Skin epidermis (tissue), 12 donors: ENCODE measurements at regions not wholly inside any gene's neighbourhood (a gene's known extent, or its start where the extent isn't known, plus 50 kb on each side); places are given as distances from the start of the nearest gene placed in this dataset.
A peak's percentile ranks its signal among the peaks of the same experiment; 100 is the strongest.

ENCODE experiments used
- H3K27ac ChIP-seq, 21 experiments: fragments of 200-600 bp; sonication (generic) in 11 of 21; one replicate each; pipeline ENCODE4 v1.5.0; 2020; ENCODE audit warnings: mild to moderate bottlenecking in 3 of 21, inconsistent platforms in 2 of 21, moderate library complexity in 2 of 21
- H3K4me3 ChIP-seq, 7 experiments: fragments of 200-600 bp; sonication (generic) in 2 of 7; one replicate each; pipeline ENCODE4 v1.5.0; 2020; ENCODE audit warnings: inconsistent platforms in 2 of 7, mild to moderate bottlenecking in 2 of 7, moderate library complexity in 1 of 7

DNA sequence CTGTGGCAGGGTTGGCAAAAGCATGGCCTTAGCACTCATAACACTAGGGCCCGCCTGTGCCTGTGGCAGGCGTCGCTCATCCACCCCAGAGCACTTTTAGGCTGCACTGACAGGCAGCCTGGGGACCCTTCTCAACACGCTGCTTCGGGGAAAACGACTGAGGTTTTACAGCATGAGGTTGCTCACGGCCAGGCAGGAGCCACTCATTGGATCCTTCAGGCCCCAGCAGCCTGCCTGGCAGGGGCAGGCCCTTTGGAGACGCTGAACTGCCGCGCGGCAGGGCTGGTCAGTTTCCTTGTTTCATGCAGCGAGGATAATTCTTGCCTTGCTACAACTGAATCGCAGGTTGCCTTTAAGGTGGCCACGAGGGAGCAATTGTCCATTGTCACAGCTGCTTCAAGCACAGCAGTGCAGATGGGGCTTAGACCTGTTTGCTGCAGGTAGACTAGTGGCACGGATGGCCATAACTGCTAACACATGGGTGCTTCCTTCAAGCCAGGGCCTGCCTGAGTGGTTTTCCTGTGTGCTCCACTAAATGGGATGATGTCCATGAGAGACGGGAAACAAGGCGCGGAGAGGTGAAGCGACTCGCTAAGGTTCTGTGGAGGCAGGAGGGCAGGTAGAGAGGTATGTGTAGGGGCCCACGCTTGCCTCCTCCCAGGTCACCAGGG, 49.9 kb upstream of the HS6ST1 start:
- H3K27ac ChIP-seq, result peak overlapping the region in 2 of 21 experiments; percentile 27 to 35
- H3K4me3 ChIP-seq, result no peak overlapping the region

DNA sequence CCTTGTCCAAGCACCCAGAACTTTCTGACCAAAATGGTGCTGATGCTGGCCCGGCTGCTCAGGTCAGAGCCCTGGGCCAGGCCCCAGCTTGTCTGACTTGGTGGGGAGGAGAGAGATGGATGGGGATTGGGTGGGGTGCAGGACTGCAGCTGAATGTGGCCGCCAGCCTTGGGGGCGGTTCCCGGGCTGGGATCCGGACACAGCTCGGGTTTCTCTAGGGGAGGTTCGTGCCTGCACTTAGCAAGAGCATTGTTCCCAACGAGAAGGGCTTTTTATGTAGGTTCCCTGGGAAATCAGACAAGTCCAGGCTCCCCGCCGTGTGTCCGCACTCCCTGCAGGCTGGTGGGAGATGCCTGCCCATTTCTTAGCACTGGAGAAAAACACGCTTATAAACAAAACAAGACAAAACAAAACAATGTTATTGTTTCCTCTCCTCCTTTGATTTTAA, 50.5 kb upstream of the HS6ST1 start:
- Histone ChIP-seq H3K4me3 (no peak overlapping the region), H3K27ac (peak overlapping the region in 7 of 21 experiments; percentile 18 to 57 (median 27))

DNA sequence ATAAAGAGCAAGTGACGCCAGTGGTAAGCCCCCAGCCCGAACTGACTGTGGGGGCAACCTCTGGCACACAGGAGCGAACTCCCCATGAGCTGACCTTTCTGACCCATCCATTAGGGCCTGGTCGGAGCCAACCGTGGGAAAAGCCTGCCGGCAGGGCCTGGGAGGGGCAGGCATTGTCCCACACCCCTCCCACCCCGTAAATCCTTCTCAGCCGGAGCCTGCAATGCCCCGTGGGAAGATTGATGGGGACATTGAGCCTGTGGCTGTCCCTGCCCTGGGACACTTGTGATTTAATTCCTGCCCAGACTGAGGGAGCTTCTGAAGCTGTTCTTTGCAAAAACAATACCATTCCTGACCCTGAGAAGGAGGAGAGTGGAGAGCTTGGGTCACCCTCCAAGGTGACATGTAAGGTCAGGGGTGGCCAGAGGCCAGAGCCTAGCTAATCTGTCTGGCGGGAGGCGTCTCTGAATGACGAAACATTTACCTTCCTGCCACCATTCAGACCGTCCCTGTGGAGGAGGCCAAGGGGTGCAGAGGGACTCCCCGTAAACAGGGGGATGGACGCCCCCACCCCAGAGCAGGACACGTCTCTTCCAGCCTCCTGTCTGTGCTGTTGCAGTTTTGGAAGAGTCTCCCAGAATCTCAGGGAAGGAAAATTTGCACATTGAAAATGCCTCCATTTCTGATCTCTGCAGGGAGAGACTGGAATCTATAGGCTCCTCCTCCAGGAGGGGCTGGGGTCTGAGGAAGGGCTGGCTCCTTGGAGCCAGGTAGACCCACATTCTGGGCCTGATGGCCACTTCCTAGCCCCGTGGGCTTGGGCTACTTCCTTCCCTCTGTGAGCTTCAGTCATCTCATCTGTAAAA, 51.2 kb upstream of the HS6ST1 start:
- no peak overlapping the region for H3K4me3 ChIP-seq
- H3K27ac ChIP-seq, result peak overlapping the region in 10 of 21 experiments; percentile 10 to 57 (median 26)

DNA sequence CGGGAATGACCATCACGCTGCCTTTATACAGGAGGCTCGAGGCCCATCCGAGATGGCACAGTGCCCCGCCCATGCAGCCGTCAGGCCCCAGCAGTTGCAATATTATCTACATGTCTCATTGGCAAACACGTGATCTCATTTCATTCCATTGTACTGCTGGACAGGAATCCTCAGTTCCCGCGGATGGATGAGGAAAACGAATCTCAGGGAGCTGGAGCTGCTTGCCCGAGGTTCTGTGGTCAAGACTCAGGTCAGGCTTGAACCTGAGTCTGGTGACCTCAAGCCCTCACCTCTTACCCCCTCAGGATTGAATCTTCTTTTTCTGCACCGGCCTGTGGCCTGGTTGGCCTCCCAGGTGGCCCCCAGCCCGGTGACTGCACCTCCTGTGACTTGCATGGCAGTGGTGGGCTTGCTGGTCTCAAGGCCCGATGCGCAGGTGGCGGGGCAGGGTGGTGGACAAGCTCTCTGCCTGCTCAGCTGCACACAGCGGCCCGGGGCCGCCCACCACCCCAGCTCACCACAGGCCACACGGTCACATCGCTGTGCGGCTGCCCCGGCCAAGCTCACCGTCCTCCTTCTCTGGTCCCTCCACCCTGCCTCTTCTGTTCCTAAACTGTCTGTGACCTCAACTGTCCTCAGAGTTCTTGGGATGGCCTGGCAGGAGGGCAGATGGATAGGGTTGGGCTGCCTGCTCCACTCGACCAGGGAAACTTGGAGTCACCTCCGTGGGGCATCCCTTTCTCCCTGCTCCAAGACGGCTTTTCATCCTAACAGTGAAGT, 52.0 kb upstream of the HS6ST1 start:
- no peak overlapping the region for H3K4me3 ChIP-seq
- peak overlapping the region in 2 of 21 experiments; percentile 27 to 57 for H3K27ac ChIP-seq

DNA sequence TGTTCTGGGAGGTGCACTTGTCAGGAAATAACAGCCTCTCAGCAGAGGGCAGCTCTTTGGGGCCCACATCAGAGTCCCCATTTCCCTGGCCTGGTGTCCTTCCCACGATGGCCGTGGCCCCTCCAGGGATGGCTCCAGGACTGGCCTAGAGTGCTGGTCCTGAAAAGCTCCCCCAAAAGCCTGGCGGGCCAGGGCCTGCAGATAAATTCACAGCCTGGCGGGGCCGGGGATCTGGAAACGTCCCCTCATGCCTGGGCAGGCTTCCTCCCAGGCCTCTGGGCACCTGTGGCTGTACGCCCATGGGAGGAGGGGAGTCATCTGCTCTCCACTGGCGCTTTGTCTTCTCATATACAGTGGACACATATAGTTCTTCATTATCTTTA, 52.6 kb upstream of the HS6ST1 start:
- H3K4me3 ChIP-seq, result no peak overlapping the region
- H3K27ac ChIP-seq, result no peak overlapping the region

DNA sequence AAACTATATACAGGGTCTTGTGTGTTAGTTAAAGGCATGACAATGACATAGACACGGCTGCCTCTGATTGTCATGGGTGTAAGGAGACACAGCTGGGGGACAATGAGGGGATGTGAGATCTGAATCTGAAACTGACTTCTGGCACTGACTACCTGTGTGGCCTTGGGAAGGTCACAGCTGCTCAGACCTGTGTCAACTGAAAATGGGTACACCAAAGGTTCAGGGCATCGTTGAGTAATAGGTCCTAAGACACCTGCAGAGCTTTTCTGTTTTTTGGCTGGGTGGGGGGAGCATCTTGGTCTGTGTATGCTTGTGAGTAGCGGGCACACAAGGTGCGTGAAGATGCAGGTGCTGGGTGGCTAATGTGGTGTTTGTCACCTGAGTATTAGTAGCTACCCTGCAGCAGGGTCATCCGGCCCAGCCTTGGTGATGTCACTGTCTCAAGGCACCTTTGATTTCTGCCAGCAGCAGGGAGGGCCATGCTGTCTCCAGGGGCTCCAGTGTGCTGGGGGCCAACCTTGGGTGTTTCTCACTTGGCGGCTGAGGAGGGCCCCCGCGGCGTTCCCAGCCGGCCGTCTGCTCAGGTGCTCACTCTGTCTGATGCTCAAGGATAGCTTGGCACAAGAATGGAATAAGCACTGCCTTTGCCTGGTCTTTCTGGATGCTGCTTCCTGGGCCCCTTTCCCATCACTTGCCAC, 53.1 kb upstream of the HS6ST1 start:
- no peak overlapping the region for H3K27ac ChIP-seq
- H3K4me3 ChIP-seq, result no peak overlapping the region

DNA sequence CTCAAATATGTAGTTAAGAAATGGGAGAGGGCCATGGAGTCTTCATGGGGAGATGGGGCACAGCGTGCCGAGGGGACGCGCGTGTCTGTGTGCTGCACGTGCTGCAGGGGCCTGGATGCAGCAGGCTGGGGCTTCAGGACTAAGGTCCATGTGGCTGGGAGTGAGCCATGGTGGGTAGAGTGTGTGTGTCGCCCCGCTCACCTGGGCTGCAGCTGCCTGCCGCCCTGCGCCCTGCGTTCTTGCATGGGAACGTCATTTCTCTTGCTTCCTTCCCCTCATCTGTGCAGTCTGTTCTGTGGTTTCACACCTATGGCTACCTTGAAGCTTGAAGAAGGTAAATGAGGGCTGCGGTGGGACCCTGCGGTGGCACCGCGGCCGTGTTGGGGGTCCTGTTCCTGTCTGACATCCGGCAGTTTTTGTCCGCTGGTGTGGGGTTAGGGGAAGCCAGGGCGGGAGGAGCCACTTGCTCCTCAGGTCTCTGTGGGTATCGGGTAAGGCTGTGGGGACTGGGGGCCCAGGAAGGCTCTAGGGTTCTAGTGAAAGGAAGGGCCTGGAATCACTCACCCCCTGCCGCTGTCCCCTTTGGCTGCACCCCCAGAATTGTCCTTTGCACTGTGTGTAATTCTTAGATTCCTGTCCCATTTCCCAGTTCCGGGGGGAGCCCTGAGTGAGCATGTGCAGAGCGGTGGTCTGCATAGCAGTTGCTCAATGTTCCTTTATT, 54.1 kb upstream of the HS6ST1 start:
- Histone ChIP-seq H3K27ac (peak overlapping the region in 2 of 21 experiments; percentile 54 to 70), H3K4me3 (no peak overlapping the region)

DNA sequence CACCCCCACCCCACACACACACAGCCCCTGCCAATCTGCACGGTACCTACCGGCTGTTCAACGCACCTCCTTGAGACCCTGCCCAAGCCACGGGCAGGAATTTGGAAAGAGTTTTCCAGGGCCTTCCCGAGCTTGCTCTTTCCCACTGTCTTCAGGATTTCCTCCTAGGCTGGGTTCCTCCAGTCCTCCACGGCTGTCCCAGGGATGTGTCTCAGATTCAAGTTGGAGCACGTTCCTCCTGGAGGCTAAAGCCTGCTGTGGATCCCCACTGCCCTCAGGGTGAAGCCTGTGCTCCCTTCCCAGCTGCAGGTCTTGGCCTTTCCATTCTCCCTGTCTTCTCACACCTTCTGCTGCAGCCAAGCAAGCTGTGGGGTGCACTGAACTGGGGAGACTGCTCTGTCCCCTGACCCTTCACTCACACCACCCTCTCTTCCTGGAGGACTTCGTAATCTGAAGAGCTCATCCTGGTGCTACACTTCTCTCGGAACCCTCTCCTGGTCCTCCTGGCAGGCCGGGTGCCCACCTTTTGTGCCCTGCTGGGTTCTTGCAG, 54.9 kb upstream of the HS6ST1 start:
- peak overlapping the region in 11 of 21 experiments; percentile 6 to 79 (median 40) for H3K27ac ChIP-seq
- no peak overlapping the region for H3K4me3 ChIP-seq

DNA sequence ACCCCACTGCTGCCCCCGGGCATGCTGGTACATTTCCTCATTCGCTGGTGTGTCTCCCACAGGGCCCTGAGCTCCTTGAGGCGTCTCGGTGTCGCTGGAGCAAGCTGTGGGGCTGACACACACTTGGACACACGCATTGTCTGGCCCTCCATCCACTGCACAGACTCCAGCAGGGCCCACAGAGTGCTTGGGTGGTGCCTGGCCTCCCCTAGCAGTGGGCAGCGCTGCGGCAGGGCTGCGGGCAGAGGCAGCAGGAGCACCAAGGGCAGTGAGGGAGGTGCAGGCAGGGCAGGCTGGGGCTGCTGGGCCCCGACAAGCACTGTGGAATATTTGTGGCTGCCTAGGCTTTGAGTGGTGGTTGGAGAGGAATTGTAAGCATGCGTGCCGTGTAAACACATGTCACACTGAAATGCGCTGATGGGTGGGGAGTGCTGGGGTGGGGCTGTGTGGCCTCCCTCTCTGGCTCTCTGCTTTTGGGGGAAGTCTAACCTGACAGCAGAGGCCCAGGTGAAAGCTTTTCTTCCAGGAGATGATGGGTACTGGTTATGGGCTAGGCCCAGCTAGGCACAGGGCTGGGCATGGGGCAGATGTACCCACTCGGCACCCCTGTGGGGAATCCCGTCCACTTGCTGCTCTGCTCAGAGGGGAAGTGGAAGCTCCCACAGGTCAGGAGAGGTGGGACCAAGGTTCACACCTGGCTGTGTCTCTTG, 55.5 kb upstream of the HS6ST1 start:
- H3K27ac ChIP-seq, result peak overlapping the region in 15 of 21 experiments; percentile 6 to 79 (median 42)
- H3K4me3 ChIP-seq, result no peak overlapping the region

DNA sequence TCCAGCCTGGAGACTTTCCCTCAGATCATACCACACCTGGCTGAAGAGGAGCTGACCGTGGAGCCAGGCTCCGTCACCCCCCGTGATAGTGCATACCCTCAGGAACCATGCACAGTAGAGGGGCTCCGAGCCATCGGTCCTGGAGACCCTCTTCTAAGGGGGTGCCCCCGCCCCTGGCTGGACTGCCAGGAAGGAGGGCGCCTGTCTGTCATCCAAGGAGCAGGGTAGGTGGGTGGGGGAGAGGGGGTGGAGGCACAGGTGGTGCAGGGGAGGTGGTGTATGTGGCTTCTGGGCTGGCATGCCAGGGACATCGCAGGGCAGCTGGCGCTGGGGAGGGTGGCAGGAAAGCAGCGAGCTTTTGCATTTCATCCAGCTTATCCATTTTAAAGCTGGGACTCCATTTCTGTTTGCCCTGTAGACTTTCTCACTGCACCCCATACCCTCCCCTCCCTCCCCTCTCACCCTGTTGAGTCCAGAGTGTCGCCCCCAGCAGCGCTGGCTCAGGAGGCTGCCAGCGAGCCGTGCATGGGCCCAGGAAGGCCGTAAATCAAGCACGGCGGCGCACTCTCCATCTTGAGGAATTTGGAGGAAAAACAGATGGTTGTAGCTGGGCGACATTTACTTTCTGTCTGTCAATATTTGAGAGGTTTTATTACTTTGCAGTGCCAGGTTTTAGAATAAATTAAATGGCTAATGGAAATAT, 56.2 kb upstream of the HS6ST1 start:
- H3K27ac ChIP-seq, result peak overlapping the region in 15 of 21 experiments; percentile 5 to 79 (median 50)
- H3K4me3 ChIP-seq, result no peak overlapping the region

DNA sequence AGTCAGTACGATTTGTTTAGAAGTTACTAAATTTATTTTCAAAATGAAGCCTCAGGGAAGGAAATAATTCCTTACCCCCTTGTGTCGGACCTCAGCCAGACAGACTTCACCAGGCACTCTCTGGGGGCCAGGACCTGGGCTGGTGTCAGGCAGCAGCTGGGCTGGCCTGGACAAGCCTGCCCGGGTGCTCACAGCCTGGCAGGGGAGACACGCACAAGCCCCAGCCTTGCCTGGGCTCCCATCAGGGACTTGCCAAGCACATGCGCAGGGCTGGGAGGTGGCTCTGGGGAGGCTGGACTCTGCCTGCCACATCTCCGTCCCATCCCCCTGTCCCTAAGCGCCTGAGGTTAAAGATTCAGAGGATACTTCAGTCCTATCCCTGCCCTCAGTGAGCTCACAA, 56.8 kb upstream of the HS6ST1 start:
- no peak overlapping the region for H3K4me3 ChIP-seq
- peak overlapping the region in 10 of 21 experiments; percentile 5 to 79 (median 55) for H3K27ac ChIP-seq

DNA sequence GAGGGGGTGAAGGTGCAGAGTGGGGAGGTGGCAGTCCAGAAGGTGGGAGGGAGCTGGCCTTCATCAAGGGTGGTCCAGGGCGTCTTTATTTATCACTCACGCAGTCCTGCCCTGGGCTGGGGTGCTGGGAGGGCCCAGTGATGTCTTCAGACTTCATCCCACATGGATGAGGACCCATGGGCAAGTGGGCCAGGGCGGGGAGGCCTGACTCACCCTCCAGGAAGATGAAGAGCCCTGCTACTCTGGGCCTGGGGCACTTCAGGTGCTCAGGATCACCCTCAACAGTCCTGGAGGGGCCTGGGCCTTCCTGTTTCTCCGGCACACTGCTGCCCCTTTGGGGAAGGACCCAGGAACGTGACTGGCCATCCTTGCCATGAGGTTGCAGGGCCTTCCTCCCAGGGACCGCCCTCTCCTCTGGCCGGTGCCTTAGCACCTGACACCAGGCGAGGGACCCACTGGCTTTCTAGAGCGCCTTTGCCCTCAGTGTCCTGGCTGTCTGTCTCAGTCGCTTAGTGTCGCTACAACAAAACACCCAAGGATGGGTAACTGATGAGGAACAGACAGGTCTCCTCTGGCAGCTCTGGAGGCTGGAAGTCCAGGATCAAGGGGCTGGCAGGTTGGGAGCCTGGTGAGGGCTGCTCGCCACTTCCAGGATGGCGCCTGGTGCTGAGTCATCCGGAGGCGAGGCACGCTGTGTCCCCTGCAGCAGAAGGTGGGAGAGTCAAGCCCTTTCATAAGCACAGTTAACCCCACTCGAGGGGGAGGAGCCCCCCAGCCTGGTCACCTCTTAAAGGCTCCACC, 57.8 kb upstream of the HS6ST1 start:
- no peak overlapping the region for H3K4me3 ChIP-seq
- peak overlapping the region in 4 of 21 experiments; percentile 19 to 56 (median 50) for H3K27ac ChIP-seq

DNA sequence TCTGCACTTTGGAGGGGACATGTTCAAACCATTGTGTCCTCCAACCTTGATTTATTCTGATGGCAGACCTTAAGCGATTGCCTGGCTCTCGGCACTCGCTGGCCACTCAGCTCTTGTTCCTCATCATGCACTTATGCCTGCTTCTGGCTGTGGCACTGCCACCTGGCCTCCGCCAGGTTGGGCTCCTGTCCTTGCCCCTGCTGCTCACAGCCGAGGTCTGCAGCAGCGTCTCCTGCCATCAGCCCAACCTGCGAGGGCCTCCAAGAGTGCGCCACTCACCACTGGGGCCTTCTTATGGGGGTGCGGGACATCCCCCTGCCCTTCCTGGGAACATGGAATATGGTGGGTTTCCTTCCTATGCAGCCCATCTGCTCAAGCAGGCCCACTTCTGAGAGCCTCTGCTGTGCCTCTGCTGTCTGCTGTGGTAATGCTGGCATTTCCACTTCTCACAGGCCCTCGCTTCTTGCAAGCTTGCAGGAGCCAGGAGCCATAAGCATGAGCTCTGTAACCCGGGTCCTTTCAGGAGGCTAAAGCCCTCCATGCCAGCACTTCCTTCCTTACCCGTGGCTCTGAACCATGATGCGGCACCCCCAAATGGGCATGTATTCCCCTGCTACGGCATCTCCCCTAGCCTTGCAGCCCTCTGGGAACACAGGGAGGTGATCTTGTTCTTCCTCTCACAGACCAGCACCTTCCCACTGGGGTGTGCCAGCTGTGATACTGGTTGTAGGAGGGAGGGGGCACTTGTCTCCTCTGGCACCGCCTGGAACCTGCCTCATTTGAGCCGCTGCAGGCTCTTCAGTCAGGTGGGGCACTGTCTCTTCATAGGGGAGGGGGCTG, 58.6 kb upstream of the HS6ST1 start:
- H3K4me3 ChIP-seq, result no peak overlapping the region
- peak overlapping the region in 2 of 21 experiments; percentile 8 to 68 for H3K27ac ChIP-seq

DNA sequence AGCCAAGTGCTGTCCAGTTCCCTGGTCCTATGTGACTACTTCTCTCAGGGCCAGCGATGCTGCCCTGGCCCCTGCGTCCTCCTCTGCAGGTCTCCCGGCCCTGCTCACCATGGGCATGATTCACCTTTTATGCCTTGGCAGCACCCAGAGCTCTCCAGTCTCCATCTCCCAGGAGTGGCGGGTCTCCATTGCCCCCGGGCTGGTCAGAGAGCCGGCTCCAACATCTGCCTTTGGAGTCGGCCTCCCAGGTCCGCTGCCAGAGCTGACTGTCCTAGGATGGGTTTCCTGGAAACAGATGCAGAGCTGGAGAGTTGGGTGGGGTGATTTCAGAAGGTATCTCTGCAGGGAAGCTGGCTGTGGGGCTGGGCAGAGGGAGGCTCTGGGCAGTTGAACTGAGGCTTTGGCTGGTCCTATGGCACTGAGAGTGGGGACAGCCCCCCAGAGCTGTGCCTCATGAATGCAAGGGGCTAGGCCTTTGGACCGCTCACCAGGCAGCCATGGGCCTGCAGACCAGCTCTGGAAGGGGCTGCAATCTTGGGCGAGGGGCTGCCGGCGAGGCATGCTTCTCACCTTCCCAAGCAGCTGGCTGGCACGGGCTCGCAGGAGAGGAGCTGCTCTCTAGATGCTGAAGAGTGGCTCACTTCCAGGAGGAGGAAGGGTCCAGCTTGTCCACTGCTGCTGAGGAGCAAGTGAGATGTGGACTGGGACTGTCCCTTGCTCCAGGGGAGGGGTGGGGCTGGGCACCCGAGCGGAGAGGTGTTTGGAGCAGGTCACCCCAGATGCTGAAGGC, 59.8 kb upstream of the HS6ST1 start:
- Histone ChIP-seq H3K4me3 (no peak overlapping the region), H3K27ac (peak overlapping the region in 15 of 21 experiments; percentile 5 to 84 (median 62))
